Prostate gland (tissue), 2 donors: ENCODE measurements at regions not wholly inside any gene's neighbourhood (a gene's known extent, or its start where the extent isn't known, plus 50 kb on each side); places are given as distances from the start of the nearest gene placed in this dataset.

ENCODE experiments used
- DNase-seq: peaks from one replicate; pipeline ENCODE4 v3.0.0-alpha.2; 2019; ENCODE audit warnings: low spot score
- H3K27ac ChIP-seq, 2 donors: fragments of 200-600 bp; sonication (generic); 2 replicates each; pipeline ENCODE4 v1.5.1; 2017 to 2019
- H3K27me3 ChIP-seq: fragments of 200-600 bp; sonication (generic); replicated peaks from 2 replicates; pipeline ENCODE4 v1.5.1; 2019; ENCODE audit not compliant: insufficient read depth
- H3K36me3 ChIP-seq, 2 donors: fragments of 200-600 bp; sonication (generic); 1 replicate in 1 of 2; 2 replicates in 1 of 2; pipeline versions ENCODE4 v1.5.1 to v1.8.1; 2017 to 2019
- H3K4me1 ChIP-seq: fragments of 200-600 bp; sonication (generic); replicated peaks from 2 replicates; pipeline ENCODE4 v1.5.1; 2019
- H3K4me3 ChIP-seq, 2 donors: fragments of 200-600 bp; sonication (generic); 2 replicates each; pipeline ENCODE4 v1.5.1; 2017 to 2019
- H3K9me3 ChIP-seq: fragments of 200-600 bp; sonication (generic); 2 replicates; pipeline ENCODE4 v1.5.1; 2017
- CTCF ChIP-seq, 4 experiments: fragments of 200-600 bp in 2 of 4; fragments of 450-650 bp in 2 of 4; sonication (generic) in 2 of 4; IDR thresholded peaks; 1 replicate in 3 of 4; 2 replicates in 1 of 4; pipeline ENCODE4 v1.5.1; 2016 to 2019; ENCODE audit warnings: antibody characterized with exemption in 4 of 4, mild to moderate bottlenecking in 2 of 4, moderate library complexity in 2 of 4
- POLR2A ChIP-seq: fragments of 450-650 bp; IDR thresholded peaks from one replicate; pipeline ENCODE4 v1.6.1; 2016; ENCODE audit warnings: antibody characterized with exemption, mild to moderate bottlenecking
- POLR2AphosphoS5 ChIP-seq: sonication (generic); formaldehyde crosslinking; IDR thresholded peaks from one replicate; pipeline ENCODE4 v1.6.1; 2017; ENCODE audit warnings: antibody characterized with exemption
- WGBS: methylation state at CpG from one replicate; pipeline ENCODE4 v1.1.5; 2018; 5-methylcytosine and 5-hydroxymethylcytosine counted together
- intact Hi-C: fragments of 100-400 bp; cut with DNase I; formaldehyde crosslinking; loops from one replicate; pipeline ENCODE4 v1.14.2; 2022

GRCh38 chr6:145406783-145407182, 328.5 kb downstream of the EPM2A start:
- TF ChIP-seq POLR2A (no peak), POLR2AphosphoS5 (no peak), CTCF (IDR thresholded peaks at IDR 0.05) (no peak)
- no peaks in the 10 kb centered on the region for H3K36me3 ChIP-seq
- no peak overlapping the region for H3K27ac ChIP-seq
- H3K27me3 ChIP-seq: no peaks in the 10 kb centered on the region
- intact Hi-C loops: no loop called here
- H3K4me3 ChIP-seq: no peak overlapping the region
- DNase-seq: no peak
- WGBS: 58% methylated on average over 4 of the region's 4 CpGs
- H3K4me1 ChIP-seq: no peaks in the 10 kb centered on the region
- H3K9me3 ChIP-seq: no peaks in the 10 kb centered on the region

- no peaks in the 10 kb centered on the region for H3K4me1 ChIP-seq
- no peak overlapping the region for H3K27ac ChIP-seq
- H3K4me3 ChIP-seq: no peak overlapping the region
- TF ChIP-seq POLR2A (no peak), POLR2AphosphoS5 (no peak), CTCF (IDR thresholded peaks at IDR 0.05) (no peak)
- intact Hi-C loops: no loop called here
- no peaks in the 10 kb centered on the region for H3K36me3 ChIP-seq
- DNase-seq: no peak
- 90% methylated on average over 2 of the region's 2 CpGs for WGBS
- H3K27me3 ChIP-seq: no peaks in the 10 kb centered on the region
- H3K9me3 ChIP-seq: no peaks in the 10 kb centered on the region
Observed at GRCh38 chr6:145415616-145416015, 319.7 kb downstream of the EPM2A start.

- no peak overlapping the region for H3K4me3 ChIP-seq
- H3K27ac ChIP-seq: no peak overlapping the region
- no peak for TF ChIP-seq CTCF (IDR thresholded peaks at IDR 0.05)
- TF ChIP-seq POLR2A: no peak
- no peak for TF ChIP-seq POLR2AphosphoS5
- H3K9me3 ChIP-seq: no peaks in the 10 kb centered on the region
- DNase-seq: no peak
- intact Hi-C loops: no loop called here
- H3K27me3 ChIP-seq: no peaks in the 10 kb centered on the region
- no peaks in the 10 kb centered on the region for H3K36me3 ChIP-seq
- 75% methylated on average over 1 of the region's 1 CpG for WGBS
- H3K4me1 ChIP-seq: no peaks in the 10 kb centered on the region
Observed at GRCh38 chr6:145420599-145420998, 314.7 kb downstream of the EPM2A start.

GRCh38 chr6:145423936-145424335, 311.4 kb downstream of the EPM2A start:
- Histone ChIP-seq H3K27me3 (no peaks in the 10 kb centered on the region), H3K4me1 (no peaks in the 10 kb centered on the region), H3K36me3 (no peaks in the 10 kb centered on the region), H3K4me3 (no peak overlapping the region), H3K9me3 (no peaks in the 10 kb centered on the region), H3K27ac (no peak overlapping the region)
- intact Hi-C loops: no loop called here
- TF ChIP-seq POLR2AphosphoS5 (no peak), POLR2A (no peak), CTCF (IDR thresholded peaks at IDR 0.05) (no peak)
- WGBS: 74% methylated on average over 3 of the region's 3 CpGs
- DNase-seq: peak; percentile 20

- TF ChIP-seq POLR2AphosphoS5 (no peak), CTCF (IDR thresholded peaks at IDR 0.05) (no peak), POLR2A (no peak)
- Histone ChIP-seq H3K36me3 (no peaks in the 10 kb centered on the region), H3K4me1 (no peaks in the 10 kb centered on the region), H3K27me3 (no peaks in the 10 kb centered on the region), H3K4me3 (no peak overlapping the region), H3K27ac (no peak overlapping the region), H3K9me3 (no peaks in the 10 kb centered on the region)
- WGBS: 76% methylated on average over 4 of the region's 4 CpGs
- intact Hi-C loops: no loop called here
- DNase-seq: no peak
Observed at GRCh38 chr6:145427232-145427631, 308.1 kb downstream of the EPM2A start.
